K562 (cell line): ENCODE measurements at regions not wholly inside any gene's neighbourhood (a gene's known extent, or its start where the extent isn't known, plus 50 kb on each side); places are given as distances from the start of the nearest gene placed in this dataset.
A peak's percentile ranks its signal among the peaks of the same experiment; 100 is the strongest.

Experiments used
- ATAC-seq: fragments of 200-7000 bp; cut with Tn5 transposase; 3 replicates; pipeline ENCODE4 v1.9.1; 2020; ENCODE audit warnings: moderate library complexity
- BruUV-seq: library from RNA; stranded (reverse); fragments of 400-500 nt; replicated peaks from 2 replicates; lab custom pipeline; 2021; lab: Mats Ljungman, UMichigan
- CTCF ChIA-PET: fragments of 300-600 bp; formaldehyde crosslinking; extraction: SDS; loops from one replicate; lab custom pipeline; 2021; ENCODE audit warnings: low intra/inter-chr PET ratio; lab: Yijun Ruan, JAX
- POLR2A ChIA-PET: fragments of 300-600, 350-650 bp; sonication (Branson Sonifier 250); formaldehyde crosslinking; extraction: SDS; loops from one replicate; lab custom pipeline; 2021; ENCODE audit warnings: antibody characterized with exemption, inconsistent platforms; lab: Yijun Ruan, JAX
- DNase-seq, 4 experiments: peaks; one replicate each; pipeline versions ENCODE4 v3.0.0 to v3.0.0-alpha.2; 2011 to 2018; ENCODE audit warnings: low spot score in 3 of 4, mixed read lengths in 3 of 4; ENCODE audit errors: extremely low read depth in 1 of 4
- FAIRE-seq: peaks from 2 replicates; lab custom pipeline; 2011; peaks lifted over from hg19 to GRCh38; lab: Jason Lieb, UNC
- H2AFZ ChIP-seq: 2 replicates; pipeline ENCODE4 v1.6.0; 2011; ENCODE audit warnings: low read depth, low read length, control low read depth, inconsistent platforms
- H3K27ac ChIP-seq: fragments of 200-600 bp; 3 replicates; pipeline ENCODE4 v1.8.0; 2011; ENCODE audit warnings: low read depth, mild to moderate bottlenecking, control low read depth, inconsistent platforms, low read length, moderate library complexity, mixed read lengths; ENCODE audit errors: extremely low read depth
- H3K27me3 ChIP-seq, 2 experiments: fragments of 300-600 bp in 1 of 2; 2 replicates in 1 of 2; 3 replicates in 1 of 2; pipeline versions ENCODE4 v1.6.0 to v1.8.0; 2011; ENCODE audit warnings: inconsistent platforms in 2 of 2, low read length in 2 of 2, mild to moderate bottlenecking in 1 of 2, mixed read lengths in 1 of 2, moderate library complexity in 1 of 2; ENCODE audit not compliant: control insufficient read depth in 2 of 2, insufficient read depth in 2 of 2
- H3K36me3 ChIP-seq: fragments of 300-600 bp; 3 replicates; pipeline ENCODE4 v1.8.0; 2011; ENCODE audit warnings: mild to moderate bottlenecking, low read length, inconsistent platforms; ENCODE audit not compliant: control insufficient read depth, insufficient read depth
- H3K4me1 ChIP-seq, 2 experiments: fragments of 200-600 bp in 1 of 2; replicated peaks in 1 of 2; 2 replicates in 1 of 2; 3 replicates in 1 of 2; pipeline versions ENCODE4 v1.5.1 to v1.8.0; 2011; ENCODE audit warnings: inconsistent platforms in 2 of 2, low read length in 2 of 2, mild to moderate bottlenecking in 1 of 2, mixed read lengths in 1 of 2, moderate library complexity in 1 of 2; ENCODE audit not compliant: control insufficient read depth in 2 of 2, insufficient read depth in 2 of 2
- H3K4me2 ChIP-seq: 2 replicates; pipeline ENCODE4 v1.6.1; 2011; ENCODE audit warnings: low read length, control low read depth, inconsistent platforms, mixed read lengths; ENCODE audit not compliant: insufficient read depth
- H3K4me3 ChIP-seq: fragments of 200-600 bp; sonication (generic), shearing (Covaris generic); 2 replicates; pipeline ENCODE4 v1.5.1; 2016; ENCODE audit warnings: control low read depth, inconsistent platforms
- H3K79me2 ChIP-seq: fragments of 200-600 bp; 3 replicates; pipeline ENCODE4 v1.8.0; 2011; ENCODE audit warnings: low read length, inconsistent platforms; ENCODE audit not compliant: control insufficient read depth, insufficient read depth
- H3K9ac ChIP-seq, 2 experiments: 2 replicates each; pipeline versions ENCODE4 v1.6.0 to v1.6.1; 2011; ENCODE audit warnings: low read depth in 2 of 2, low read length in 2 of 2, control low read depth in 1 of 2, inconsistent platforms in 1 of 2, mild to moderate bottlenecking in 1 of 2, mixed read lengths in 1 of 2; ENCODE audit not compliant: insufficient read depth in 1 of 2
- H3K9me1 ChIP-seq: one replicate; pipeline ENCODE4 v1.6.0; 2011; ENCODE audit warnings: inconsistent platforms, mild to moderate bottlenecking, low read length, moderate library complexity; ENCODE audit not compliant: control insufficient read depth, insufficient read depth
- H3K9me3 ChIP-seq: replicated peaks from 2 replicates; pipeline ENCODE4 v1.5.1; 2011; ENCODE audit warnings: low read depth, low read length, inconsistent platforms; ENCODE audit not compliant: control insufficient read depth, insufficient read depth
- H4K20me1 ChIP-seq: replicated peaks from 2 replicates; pipeline ENCODE4 v1.6.1; 2011; ENCODE audit warnings: low read length, inconsistent platforms, mixed read lengths; ENCODE audit not compliant: control insufficient read depth, insufficient read depth
- DEAF1 ChIP-seq: fragments of 450-650 bp; formaldehyde crosslinking; IDR thresholded peaks from 2 replicates; pipeline ENCODE4 v1.4.0; 2020; ENCODE audit warnings: mild to moderate bottlenecking, moderate library complexity
- MGA ChIP-seq: fragments of 450-650 bp; IDR thresholded peaks from 2 replicates; pipeline ENCODE4 v1.6.1; 2016; ENCODE audit warnings: mild to moderate bottlenecking, moderate library complexity
- U2AF1 ChIP-seq: fragments of 200-400 bp; formaldehyde crosslinking; optimal IDR thresholded peaks from 2 replicates; pipeline ENCODE3; 2017; ENCODE audit warnings: mild to moderate bottlenecking, low read depth, low read length, moderate library complexity
- ZC3H8 ChIP-seq: fragments of 450-650 bp; IDR thresholded peaks from 2 replicates; pipeline ENCODE4 v1.6.1; 2017
- ZNF239 ChIP-seq: fragments of 250-450 bp; sonication (Bioruptor Pico); IDR thresholded peaks from 2 replicates; pipeline ENCODE4 v1.4.0; 2020; ENCODE audit warnings: mild to moderate bottlenecking
- ZNF311 ChIP-seq: fragments of 250-450 bp; sonication (Bioruptor Pico); IDR thresholded peaks from 2 replicates; pipeline ENCODE4 v1.4.0; 2020; ENCODE audit warnings: mild to moderate bottlenecking, moderate library complexity
- WGBS: fragments of 100-300 bp; shearing (Covaris generic); methylation state at CpG from one replicate; pipeline ENCODE4 v1.1.6; 2016; ENCODE audit warnings: low coverage, mixed read lengths; ENCODE audit not compliant: insufficient coverage; ENCODE audit errors: missing lambda C conversion rate; 5-methylcytosine and 5-hydroxymethylcytosine counted together
- in situ Hi-C: fragments of 300-500 bp; cut with MboI; formaldehyde crosslinking; loops from 4 replicates; pipeline ENCODE4 v1.15.0; 2018; ENCODE audit warnings: inconsistent platforms, mixed read lengths
- intact Hi-C: fragments of 100-400 bp; cut with micrococcal nuclease; formaldehyde crosslinking; loops from 2 replicates; pipeline ENCODE4 v1.14.2; 2022

- H3K4me3 ChIP-seq: no peak overlapping the region
- H3K4me2 ChIP-seq: no peak overlapping the region
- BruUV-seq: no TSS peak
- no peaks in the 10 kb centered on the region; a peak in 1 of 5 replicates for H3K4me1 ChIP-seq
- no peaks in the 10 kb centered on the region for H4K20me1 ChIP-seq
- TF ChIP-seq ZC3H8: no peak
- TF ChIP-seq U2AF1: no peak
- peak; percentile 27; the same call in 1 of the 2 replicates for TF ChIP-seq DEAF1 (CRISPR knock-in tag)
- TF ChIP-seq MGA: no peak
- TF ChIP-seq ZNF311: peak; percentile 47; the same call in 1 of the 2 replicates
- peak; percentile 87 for TF ChIP-seq ZNF239
- TF ChIP-seq, all 486 proteins: peak for 3
- CTCF ChIA-PET: no interaction called here
- Histone ChIP-seq H2AFZ (no peak overlapping the region), H3K9ac (no peak overlapping the region), H3K27me3 (no peaks in the 10 kb centered on the region), H3K36me3 (no peaks in the 10 kb centered on the region), H3K79me2 (no peaks in the 10 kb centered on the region), H3K27ac (no peak overlapping the region), H3K9me3 (0 out of 2 replicates have a peak, but pooled peaks cover 2% of the 10 kb centered on the region), H3K9me1 (no peaks in the 10 kb centered on the region)
- intact Hi-C loops: no loop called here
- no peak for ATAC-seq
- 23% methylated on average over 2 of the region's 2 CpGs for WGBS
- no peak for FAIRE-seq
- DNase-seq: no peak
- in situ Hi-C loops: no loop called here
- POLR2A ChIA-PET: no interaction called here
Measured at GRCh38 chr12:89185889-89186288, 166.4 kb downstream of the DUSP6 start.
